HepG2 (cell line): ENCODE measurements at regions not wholly inside any gene's neighbourhood (a gene's known extent, or its start where the extent isn't known, plus 50 kb on each side); places are given as distances from the start of the nearest gene placed in this dataset.

Source experiments
- ATAC-seq: fragments of 200-7000 bp; cut with Tn5 transposase; 3 replicates; pipeline ENCODE4 v1.9.1; 2020; ENCODE audit warnings: mild to moderate bottlenecking, moderate library complexity
- BruUV-seq: library from RNA; stranded (reverse); fragments of 400-500 nt; replicated peaks from 2 replicates; lab custom pipeline; 2021; lab: Mats Ljungman, UMichigan
- CTCF ChIA-PET: fragments of 300-600 bp; formaldehyde crosslinking; extraction: SDS; loops from one replicate; lab custom pipeline; 2021; ENCODE audit warnings: low total read pairs, inconsistent platforms, low intra/inter-chr PET ratio; lab: Yijun Ruan, JAX
- POLR2A ChIA-PET: fragments of 350-600 bp; sonication (Branson Sonifier 250); formaldehyde crosslinking; loops from one replicate; lab custom pipeline; 2020; ENCODE audit warnings: antibody characterized with exemption, inconsistent platforms; lab: Yijun Ruan, JAX
- DNase-seq: peaks from one replicate; pipeline ENCODE4 v3.0.0-alpha.2; 2015; ENCODE audit warnings: low spot score
- FAIRE-seq: peaks from 3 replicates; lab custom pipeline; 2011; peaks lifted over from hg19 to GRCh38; lab: Jason Lieb, UNC
- H2AFZ ChIP-seq: one replicate; pipeline ENCODE4 v1.6.1; 2011; ENCODE audit warnings: low read length, inconsistent platforms
- H3K27ac ChIP-seq: fragments of 300-600 bp; 3 replicates; pipeline ENCODE4 v1.8.0; 2011; ENCODE audit warnings: mixed run types, mild to moderate bottlenecking, mixed read lengths, low read length, inconsistent platforms; ENCODE audit not compliant: insufficient read depth; ENCODE audit errors: extremely low read length
- H3K27me3 ChIP-seq, 2 experiments: fragments of 200-600 bp in 1 of 2; 2 replicates in 1 of 2; 3 replicates in 1 of 2; pipeline versions ENCODE4 v1.6.0 to v1.8.0; 2011; ENCODE audit warnings: low read length in 2 of 2, mild to moderate bottlenecking in 2 of 2, moderate library complexity in 2 of 2, inconsistent platforms in 1 of 2; ENCODE audit not compliant: insufficient read depth in 2 of 2, control insufficient read depth in 1 of 2
- H3K36me3 ChIP-seq, 2 experiments: fragments of 200-600 bp in 1 of 2; replicated peaks in 1 of 2; 2 replicates in 1 of 2; 3 replicates in 1 of 2; pipeline versions ENCODE4 v1.5.1 to v1.8.0; 2011; ENCODE audit warnings: low read length in 2 of 2, inconsistent platforms in 1 of 2; ENCODE audit not compliant: insufficient read depth in 2 of 2, control insufficient read depth in 1 of 2
- H3K4me1 ChIP-seq: 2 replicates; pipeline ENCODE4 v1.5.1; 2012; ENCODE audit warnings: low read length, inconsistent platforms; ENCODE audit not compliant: insufficient read depth
- H3K4me2 ChIP-seq: 2 replicates; pipeline ENCODE4 v1.6.0; 2011; ENCODE audit warnings: low read depth, low read length, inconsistent platforms
- H3K4me3 ChIP-seq, 3 experiments: fragments of 200-600 bp in 1 of 3; sonication (generic), shearing (Covaris generic) in 1 of 3; replicated peaks in 1 of 3; 2 replicates each; pipeline ENCODE4 v1.5.1; 2011 to 2016; ENCODE audit warnings: low read length in 3 of 3, inconsistent platforms in 2 of 3, low read depth in 2 of 3, mild to moderate bottlenecking in 2 of 3, control low read depth in 1 of 3, mixed read lengths in 1 of 3; ENCODE audit not compliant: insufficient read depth in 1 of 3
- H3K79me2 ChIP-seq: one replicate; pipeline ENCODE4 v1.6.1; 2011; ENCODE audit warnings: low read length, inconsistent platforms; ENCODE audit not compliant: insufficient read depth
- H3K9ac ChIP-seq: 2 replicates; pipeline ENCODE4 v1.6.0; 2011; ENCODE audit warnings: mild to moderate bottlenecking, low read depth, low read length, inconsistent platforms; ENCODE audit not compliant: insufficient read depth
- H3K9me3 ChIP-seq: 2 replicates; pipeline ENCODE4 v1.5.1; 2012; ENCODE audit warnings: mild to moderate bottlenecking, low read length
- H4K20me1 ChIP-seq: 2 replicates; pipeline ENCODE4 v1.6.0; 2011; ENCODE audit warnings: inconsistent platforms, mild to moderate bottlenecking, low read length, moderate library complexity; ENCODE audit not compliant: insufficient read depth
- ADNP ChIP-seq: sonication (generic); formaldehyde crosslinking; IDR thresholded peaks from 2 replicates; pipeline ENCODE4 v1.4.0; 2020; ENCODE audit warnings: missing genetic modification reagents
- ARID4A ChIP-seq: sonication (generic); formaldehyde crosslinking; IDR thresholded peaks from 2 replicates; pipeline ENCODE4 v1.5.0; 2020; ENCODE audit warnings: mild to moderate bottlenecking, missing genetic modification reagents, borderline replicate concordance
- HOMEZ ChIP-seq: IDR thresholded peaks from 2 replicates; pipeline ENCODE4 v1.6.1; 2016; ENCODE audit warnings: low read depth
- PAX8 ChIP-seq: sonication (generic); formaldehyde crosslinking; IDR thresholded peaks from 2 replicates; pipeline ENCODE4 v1.8.0; 2022; ENCODE audit warnings: mild to moderate bottlenecking, missing genetic modification reagents, borderline replicate concordance
- PRPF4 ChIP-seq: fragments of 200-400 bp; formaldehyde crosslinking; IDR thresholded peaks from 2 replicates; pipeline ENCODE4 v1.6.1; 2016; ENCODE audit warnings: low read length, low read depth; ENCODE audit not compliant: poor library complexity, severe bottlenecking
- RBFOX2 ChIP-seq: fragments of 200-400 bp; formaldehyde crosslinking; IDR thresholded peaks from 2 replicates; pipeline ENCODE4 v1.6.1; 2017; ENCODE audit warnings: low read depth, mild to moderate bottlenecking, low read length
- THAP9 ChIP-seq: sonication (generic); formaldehyde crosslinking; IDR thresholded peaks from 2 replicates; pipeline ENCODE4; 2020; ENCODE audit warnings: missing genetic modification reagents, mild to moderate bottlenecking, borderline replicate concordance
- ZC3H4 ChIP-seq: sonication (generic); formaldehyde crosslinking; IDR thresholded peaks from 2 replicates; pipeline ENCODE4 v1.4.0; 2020; ENCODE audit warnings: missing genetic modification reagents, borderline replicate concordance
- ZNF484 ChIP-seq: sonication (generic); formaldehyde crosslinking; IDR thresholded peaks from 2 replicates; pipeline ENCODE4 v1.5.1; 2020; ENCODE audit warnings: mild to moderate bottlenecking, low read depth, missing genetic modification reagents, borderline replicate concordance
- ZNF639 ChIP-seq: conservative IDR thresholded peaks from 2 replicates; pipeline ENCODE4 v1.6.1; 2018; ENCODE audit warnings: missing genetic modification reagents
- WGBS: methylation state at CpG from one replicate; pipeline ENCODE4 v1.1.6; 2017; ENCODE audit warnings: low lambda C conversion rate; 5-methylcytosine and 5-hydroxymethylcytosine counted together
- in situ Hi-C: cut with HindIII; loops from 2 replicates; pipeline ENCODE4 v1.10.0; 2017; ENCODE audit warnings: low pct_unique_long_range_greater_than_20kb; ENCODE audit not compliant: extremely low pct_ligation_motif_present
- intact Hi-C: fragments of 100-400 bp; cut with micrococcal nuclease; formaldehyde crosslinking; loops from one replicate; pipeline ENCODE4 v1.10.0; 2022; ENCODE audit not compliant: unreplicated experiment

GRCh38 chr7:25067726-25068501 is 57.1 kb downstream of the CYCS start:
- no peaks in the 10 kb centered on the region for H4K20me1 ChIP-seq
- FAIRE-seq (no peak), DNase-seq (no peak), ATAC-seq (no peak)
- 63% methylated on average over 6 of the region's 6 CpGs for WGBS
- no peak overlapping the region for H3K9ac ChIP-seq
- no peak overlapping the region for H2AFZ ChIP-seq
- ChIA-PET POLR2A (no interaction called here), CTCF (interaction anchor here (2.9 kb wide), 1 partner anchor 248 kb away, joined by 26 read pairs; no protein-coding TSS in a partner anchor)
- H3K4me1 ChIP-seq: peaks cover 20% of the 10 kb centered on the region
- TF ChIP-seq ADNP (CRISPR knock-in tag) (no peak), ZNF484 (CRISPR knock-in tag) (no peak), ZC3H4 (CRISPR knock-in tag) (no peak), PRPF4 (no peak), ARID4A (CRISPR knock-in tag) (no peak), HOMEZ (CRISPR knock-in tag) (no peak), PAX8 (CRISPR knock-in tag) (no peak), THAP9 (CRISPR knock-in tag) (no peak), RBFOX2 (no peak), ZNF639 (CRISPR knock-in tag) (no peak)
- H3K27me3 ChIP-seq: no peaks in the 10 kb centered on the region
- no peaks in the 10 kb centered on the region for H3K9me3 ChIP-seq
- in situ Hi-C loops: loop anchor here (5.0 kb wide), 1 partner anchor 86 kb away; the partner anchor contains the start of gene OSBPL3
- H3K79me2 ChIP-seq: no peaks in the 10 kb centered on the region
- H3K4me3 ChIP-seq: no peak overlapping the region
- BruUV-seq: no TSS peak
- no peak overlapping the region for H3K4me2 ChIP-seq
- no peak overlapping the region for H3K27ac ChIP-seq
- H3K36me3 ChIP-seq: no peaks in the 10 kb centered on the region
- intact Hi-C loops: no loop called here
